ENCODE measurements at regions not wholly inside any gene's neighbourhood (a gene's known extent, or its start where the extent isn't known, plus 50 kb on each side); places are given as distances from the start of the nearest gene placed in this dataset.

DNA sequence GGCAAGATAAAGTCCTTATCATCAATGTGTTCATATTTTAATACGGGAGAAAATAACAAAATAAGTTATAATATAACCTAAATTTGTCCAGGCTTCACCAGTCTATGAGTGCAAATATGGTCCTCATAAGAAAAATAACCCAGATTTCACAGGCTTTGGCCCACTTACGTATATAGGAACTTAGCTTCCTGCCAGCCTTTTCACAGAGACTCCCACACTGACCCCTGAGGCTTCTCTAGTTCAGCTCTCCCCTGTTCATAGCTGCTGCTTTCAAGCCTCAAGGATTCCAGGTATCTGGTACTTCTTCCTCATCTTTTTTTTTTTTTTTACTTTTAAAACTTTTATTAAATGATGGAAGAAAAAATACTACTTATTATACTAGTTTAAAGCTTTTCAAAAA, 74.9 kb upstream of the PELI1 start:
- H3K27me3 ChIP-seq (ENCODE audit: insufficient read depth, poor library complexity, severe bottlenecking), result no peaks in the 10 kb centered on the region
- DNase-seq (ENCODE audit: low spot score) (no peak), ATAC-seq (ENCODE audit: low read depth) (no peak)
- no peak overlapping the region for H3K27ac ChIP-seq (ENCODE audit: poor library complexity, severe bottlenecking)
- no peaks in the 10 kb centered on the region for H3K9me3 ChIP-seq (ENCODE audit: severe bottlenecking)
- no peaks in the 10 kb centered on the region for H3K36me3 ChIP-seq (ENCODE audit: low read depth)
- H3K4me3 ChIP-seq (ENCODE audit: severe bottlenecking), result no peak overlapping the region
- no peak for TF ChIP-seq CTCF (IDR thresholded peaks at IDR 0.05; ENCODE audit: poor library complexity, severe bottlenecking)
- H3K4me1 ChIP-seq (ENCODE audit: insufficient read depth, poor library complexity, severe bottlenecking), result peaks cover 11% of the 10 kb centered on the region

DNA sequence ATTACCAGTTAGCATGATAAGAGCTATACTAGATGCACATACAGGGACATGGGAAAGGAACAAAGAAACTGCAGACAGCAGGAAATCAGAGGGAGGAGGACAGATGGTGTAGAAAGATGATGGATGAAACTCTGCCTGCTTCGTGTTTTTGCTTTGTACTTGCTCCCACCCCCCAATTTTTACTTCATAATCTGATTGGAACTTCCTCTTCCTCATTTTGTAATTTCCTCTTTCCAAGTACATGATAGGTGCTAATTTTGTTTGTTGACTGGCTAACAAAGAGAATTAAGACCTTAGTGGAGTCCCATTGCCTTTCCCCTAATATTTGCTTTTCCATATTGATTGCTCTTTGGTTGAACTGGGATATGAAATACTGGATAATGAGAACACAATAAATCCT, 76.0 kb upstream of the PELI1 start:
- no peak for TF ChIP-seq CTCF (IDR thresholded peaks at IDR 0.05; ENCODE audit: poor library complexity, severe bottlenecking)
- Histone ChIP-seq H3K4me1 (ENCODE audit: insufficient read depth, poor library complexity, severe bottlenecking) (no peaks in the 10 kb centered on the region), H3K27ac (ENCODE audit: poor library complexity, severe bottlenecking) (no peak overlapping the region), H3K36me3 (ENCODE audit: low read depth) (no peaks in the 10 kb centered on the region), H3K9me3 (ENCODE audit: severe bottlenecking) (no peaks in the 10 kb centered on the region), H3K27me3 (ENCODE audit: insufficient read depth, poor library complexity, severe bottlenecking) (no peaks in the 10 kb centered on the region), H3K4me3 (ENCODE audit: severe bottlenecking) (no peak overlapping the region)
- DNase-seq (ENCODE audit: low spot score) (no peak), ATAC-seq (ENCODE audit: low read depth) (no peak)

GRCh38 chr2:64220894-64221617, 76.8 kb upstream of the PELI1 start:
- no peaks in the 10 kb centered on the region for H3K9me3 ChIP-seq (ENCODE audit: severe bottlenecking)
- no peak for ATAC-seq (ENCODE audit: low read depth)
- no peaks in the 10 kb centered on the region for H3K4me1 ChIP-seq (ENCODE audit: insufficient read depth, poor library complexity, severe bottlenecking)
- no peaks in the 10 kb centered on the region for H3K27me3 ChIP-seq (ENCODE audit: insufficient read depth, poor library complexity, severe bottlenecking)
- H3K4me3 ChIP-seq (ENCODE audit: severe bottlenecking), result no peak overlapping the region
- no peak overlapping the region for H3K27ac ChIP-seq (ENCODE audit: poor library complexity, severe bottlenecking)
- no peak for DNase-seq (ENCODE audit: low spot score)
- TF ChIP-seq CTCF (IDR thresholded peaks at IDR 0.05; ENCODE audit: poor library complexity, severe bottlenecking), result no peak
- H3K36me3 ChIP-seq (ENCODE audit: low read depth), result no peaks in the 10 kb centered on the region

- ATAC-seq (ENCODE audit: low read depth) (no peak), DNase-seq (ENCODE audit: low spot score) (no peak)
- no peak overlapping the region for H3K27ac ChIP-seq (ENCODE audit: poor library complexity, severe bottlenecking)
- no peaks in the 10 kb centered on the region for H3K4me1 ChIP-seq (ENCODE audit: insufficient read depth, poor library complexity, severe bottlenecking)
- H3K9me3 ChIP-seq (ENCODE audit: severe bottlenecking), result no peaks in the 10 kb centered on the region
- no peaks in the 10 kb centered on the region for H3K36me3 ChIP-seq (ENCODE audit: low read depth)
- no peak overlapping the region for H3K4me3 ChIP-seq (ENCODE audit: severe bottlenecking)
- H3K27me3 ChIP-seq (ENCODE audit: insufficient read depth, poor library complexity, severe bottlenecking), result no peaks in the 10 kb centered on the region
- no peak for TF ChIP-seq CTCF (IDR thresholded peaks at IDR 0.05; ENCODE audit: poor library complexity, severe bottlenecking)
Measured at GRCh38 chr2:64221935-64222334, 77.7 kb upstream of the PELI1 start.

DNA sequence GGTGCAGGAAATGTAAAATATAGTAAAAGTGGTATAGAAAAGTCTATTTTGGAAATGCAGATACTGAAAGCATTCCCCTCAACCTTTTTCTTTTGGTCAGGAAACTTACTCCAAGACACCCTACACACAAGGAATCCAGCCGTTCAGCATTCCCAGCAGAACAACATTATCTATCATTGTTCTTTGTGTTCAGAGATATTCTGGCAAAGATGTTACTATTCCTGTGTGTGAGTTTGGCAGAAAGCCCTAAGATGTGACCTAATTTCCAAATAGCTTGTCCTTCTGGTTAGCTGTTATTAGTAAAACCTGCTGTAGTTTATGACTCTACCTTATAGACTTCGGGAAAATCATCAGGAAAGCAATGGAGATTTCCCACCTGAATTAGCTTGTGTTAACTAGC, 78.1 kb upstream of the PELI1 start:
- H3K4me1 ChIP-seq (ENCODE audit: insufficient read depth, poor library complexity, severe bottlenecking), result no peaks in the 10 kb centered on the region
- no peaks in the 10 kb centered on the region for H3K9me3 ChIP-seq (ENCODE audit: severe bottlenecking)
- no peaks in the 10 kb centered on the region for H3K36me3 ChIP-seq (ENCODE audit: low read depth)
- no peak for TF ChIP-seq CTCF (IDR thresholded peaks at IDR 0.05; ENCODE audit: poor library complexity, severe bottlenecking)
- no peak overlapping the region for H3K4me3 ChIP-seq (ENCODE audit: severe bottlenecking)
- no peak overlapping the region for H3K27ac ChIP-seq (ENCODE audit: poor library complexity, severe bottlenecking)
- peak; percentile 38; the same call in 2 of the 3 replicates for ATAC-seq (ENCODE audit: low read depth)
- no peak for DNase-seq (ENCODE audit: low spot score)
- H3K27me3 ChIP-seq (ENCODE audit: insufficient read depth, poor library complexity, severe bottlenecking), result no peaks in the 10 kb centered on the region
